NCI-H146 treated with DMSO at 0.1 percent for 48 hours (cell line): ENCODE measurements at regions not wholly inside any gene's neighbourhood (a gene's known extent, or its start where the extent isn't known, plus 50 kb on each side); places are given as distances from the start of the nearest gene placed in this dataset.

ENCODE experiments used
- DNase-seq: peaks from one replicate; lab custom pipeline; 2025; ENCODE audit not compliant: unreplicated experiment; lab: John Stamatoyannopoulos, UW

DNA sequence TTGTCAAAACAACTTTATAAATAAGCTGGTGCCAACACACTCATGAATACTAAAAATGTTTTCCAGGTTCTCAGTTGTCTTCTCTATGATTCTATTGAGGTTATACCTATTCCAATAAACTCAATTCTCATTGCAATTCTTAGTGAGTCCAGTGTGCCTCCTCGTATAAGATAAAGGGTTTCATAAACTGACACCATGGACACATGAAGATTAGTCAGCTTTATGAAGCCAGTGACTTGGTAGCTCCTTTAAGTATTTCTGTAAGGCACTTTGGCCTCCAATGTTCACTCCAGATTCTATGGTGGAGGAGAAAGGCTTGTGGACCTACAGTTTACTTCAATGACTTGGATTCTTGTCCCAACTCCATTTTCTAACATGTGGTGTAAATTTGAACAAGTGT lies 521.3 kb upstream of the JARID2 start:
- DNase-seq, result no peak

DNA sequence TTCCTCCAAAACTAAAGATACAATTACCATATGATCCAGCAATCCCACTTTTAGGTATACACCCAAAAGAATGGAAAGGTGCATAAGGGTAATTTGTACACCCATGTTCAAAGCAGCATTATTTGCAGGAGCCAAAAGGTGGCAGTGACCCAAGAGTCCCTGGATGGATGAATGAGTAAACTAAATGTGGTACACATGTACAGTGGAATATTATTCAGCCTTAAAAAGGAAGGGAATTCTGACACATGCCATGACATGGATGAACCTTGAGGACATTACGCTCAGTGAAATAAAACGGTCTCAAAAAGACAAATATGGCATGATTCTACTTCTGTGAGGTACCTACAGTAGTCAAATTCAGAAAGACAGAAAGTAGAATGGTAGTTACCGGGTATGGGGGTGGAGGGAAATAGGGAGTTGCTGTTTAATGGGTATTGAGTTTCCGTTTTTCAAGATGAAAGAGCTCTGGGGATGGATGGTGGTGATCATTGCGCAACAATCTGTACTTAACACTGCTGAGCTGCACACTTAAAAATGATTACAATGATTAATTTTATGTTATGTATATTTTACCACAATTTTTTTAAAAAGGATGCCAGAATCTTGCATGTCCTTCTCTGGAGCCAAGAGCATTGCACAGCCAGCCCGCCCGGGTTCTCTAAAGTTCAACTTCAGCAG lies 518.9 kb upstream of the JARID2 start:
- no peak for DNase-seq

DNA sequence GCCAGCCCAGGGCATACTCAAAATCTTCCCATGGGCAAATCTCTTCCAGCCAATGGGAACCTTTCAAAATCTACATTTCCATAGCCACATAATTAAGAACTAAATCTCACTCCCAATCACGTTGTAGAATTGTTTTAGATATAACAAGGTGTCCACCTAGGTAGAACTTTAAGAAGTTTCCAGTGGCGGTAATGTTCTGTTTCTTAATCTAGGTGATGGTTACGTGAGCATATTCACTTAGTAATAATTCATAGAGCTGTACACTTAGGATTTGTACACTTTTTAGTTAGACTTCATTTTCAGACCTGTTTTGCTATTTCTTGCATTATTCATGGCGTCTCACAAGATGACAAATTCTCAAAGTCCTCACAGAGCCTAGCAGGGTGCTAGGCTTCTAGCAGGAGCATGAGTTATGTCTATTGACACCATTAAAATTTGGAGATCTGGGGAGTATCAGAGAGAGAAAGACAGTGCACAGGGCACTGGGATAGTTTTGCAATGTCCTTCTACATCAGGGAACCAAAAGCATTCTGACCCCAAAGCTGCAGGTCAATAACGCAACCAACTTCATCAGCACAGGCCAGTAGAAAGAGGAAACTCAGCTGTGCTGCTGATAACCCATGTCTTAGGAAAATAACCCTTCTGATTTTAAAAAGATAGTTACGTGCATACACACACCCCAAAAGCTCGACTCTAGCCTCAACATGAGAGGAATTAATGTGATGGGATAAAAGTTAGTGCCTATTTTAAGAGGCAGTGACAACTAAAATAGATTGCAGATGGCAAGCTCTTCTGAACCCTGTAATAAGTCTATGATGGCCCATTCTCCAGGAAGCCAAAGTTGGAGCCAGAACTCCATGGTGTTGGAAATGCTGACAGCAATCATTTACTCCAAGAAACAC lies 518.1 kb upstream of the JARID2 start:
- DNase-seq, result no peak

DNA sequence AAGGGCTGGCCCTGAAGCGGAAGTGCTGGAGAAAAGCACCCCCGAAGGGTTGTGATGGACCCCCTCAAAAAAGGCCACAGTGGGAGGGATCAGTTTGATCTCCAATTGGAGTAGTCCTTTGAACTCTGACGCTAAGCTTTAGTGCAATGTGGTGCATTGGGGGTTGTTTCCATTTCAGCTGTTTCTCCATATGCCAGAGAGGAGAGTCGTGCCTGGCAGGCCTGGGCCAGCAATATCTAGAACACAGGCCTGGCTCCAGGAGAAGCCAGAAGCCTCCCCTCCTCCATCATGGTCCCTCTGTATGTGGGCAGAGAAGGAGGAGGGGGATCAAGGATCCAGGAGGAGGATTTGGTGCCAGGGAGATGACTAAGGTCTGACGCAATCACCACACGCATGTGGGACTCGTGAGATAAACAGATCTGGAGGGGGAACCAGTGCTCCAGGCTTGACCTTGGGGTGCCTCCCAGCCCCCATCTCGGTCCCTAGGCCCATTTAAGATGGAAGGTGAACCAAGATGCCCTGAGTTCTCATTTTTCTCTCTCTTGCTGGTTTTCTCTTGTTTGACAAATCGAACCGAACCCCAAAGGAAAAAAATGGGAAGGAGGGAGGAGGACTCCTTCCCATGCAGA lies 517.4 kb upstream of the JARID2 start:
- no peak for DNase-seq

DNA sequence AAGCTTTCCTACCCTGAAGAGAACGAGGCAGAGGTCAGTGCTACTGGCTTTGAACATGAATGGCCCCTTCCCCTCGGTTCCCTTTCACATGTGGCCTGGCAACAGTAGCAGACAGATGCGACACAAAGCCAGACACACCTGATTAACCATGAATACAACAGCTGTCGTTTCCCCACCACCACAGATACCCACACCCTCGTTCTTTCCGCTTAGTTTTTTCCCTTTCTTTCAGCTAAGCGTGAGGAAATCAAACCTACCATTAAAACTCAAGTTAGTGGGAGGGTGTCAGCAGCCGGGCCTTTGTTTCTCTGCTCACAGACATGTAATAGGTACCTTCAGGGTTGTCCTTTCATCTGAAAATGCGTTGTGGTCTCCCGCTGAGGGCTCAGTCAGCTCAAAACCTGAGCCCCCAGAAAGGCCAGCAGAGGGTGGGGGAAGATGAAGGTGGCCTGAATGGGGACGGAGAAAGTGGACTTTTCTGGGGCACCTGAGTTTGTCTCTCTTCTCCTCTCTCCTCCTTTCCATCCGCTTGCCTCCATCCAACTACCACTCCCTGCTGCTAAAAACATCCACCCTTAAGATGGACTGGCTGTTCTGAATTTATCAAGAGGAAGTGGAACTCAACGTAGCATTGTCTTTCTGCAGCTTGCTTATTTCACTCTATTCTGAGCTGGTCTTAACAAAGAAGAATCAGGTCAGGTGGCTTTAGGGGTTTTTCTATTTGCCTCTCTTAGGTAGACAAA lies 516.6 kb upstream of the JARID2 start:
- peak; percentile 89 for DNase-seq

DNA sequence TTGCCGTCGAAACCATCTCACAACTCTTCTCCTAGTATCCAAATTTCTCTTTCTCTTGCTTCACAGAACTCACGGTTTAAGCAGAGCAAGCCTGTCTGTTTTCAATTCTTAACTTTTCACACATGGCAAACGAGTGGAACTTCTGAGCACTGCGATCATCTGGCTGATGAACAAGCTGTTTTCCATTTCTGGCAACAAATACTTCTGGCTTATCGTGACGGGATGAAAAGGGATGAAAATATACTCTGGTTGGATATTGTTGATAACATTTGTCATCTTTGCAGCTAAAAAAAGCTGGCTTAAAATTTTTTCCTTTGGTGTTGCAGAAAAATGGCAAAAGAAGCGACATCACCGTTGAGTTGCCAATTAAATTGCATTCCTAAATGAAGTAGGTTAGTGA lies 515.2 kb upstream of the JARID2 start:
- no peak for DNase-seq

DNA sequence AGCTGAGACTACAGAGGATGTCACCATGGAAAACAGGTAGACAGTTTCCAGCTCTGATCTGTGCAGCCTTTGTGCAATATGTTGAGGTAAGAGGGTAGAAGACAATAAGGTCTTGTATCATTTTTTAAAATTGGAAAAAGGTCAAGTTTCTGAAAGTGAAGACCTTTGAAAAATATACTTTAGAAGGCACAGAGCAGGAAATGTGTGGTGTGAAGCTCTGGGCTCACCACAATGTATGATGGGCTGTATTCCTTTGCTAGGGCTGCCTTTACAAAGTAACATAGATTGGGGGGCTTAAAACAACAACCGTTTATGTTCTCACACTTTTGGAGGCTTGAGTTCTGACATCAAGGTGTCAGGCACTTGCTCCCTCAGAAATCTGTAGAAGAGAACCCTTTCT lies 514.3 kb upstream of the JARID2 start:
- DNase-seq, result no peak

DNA sequence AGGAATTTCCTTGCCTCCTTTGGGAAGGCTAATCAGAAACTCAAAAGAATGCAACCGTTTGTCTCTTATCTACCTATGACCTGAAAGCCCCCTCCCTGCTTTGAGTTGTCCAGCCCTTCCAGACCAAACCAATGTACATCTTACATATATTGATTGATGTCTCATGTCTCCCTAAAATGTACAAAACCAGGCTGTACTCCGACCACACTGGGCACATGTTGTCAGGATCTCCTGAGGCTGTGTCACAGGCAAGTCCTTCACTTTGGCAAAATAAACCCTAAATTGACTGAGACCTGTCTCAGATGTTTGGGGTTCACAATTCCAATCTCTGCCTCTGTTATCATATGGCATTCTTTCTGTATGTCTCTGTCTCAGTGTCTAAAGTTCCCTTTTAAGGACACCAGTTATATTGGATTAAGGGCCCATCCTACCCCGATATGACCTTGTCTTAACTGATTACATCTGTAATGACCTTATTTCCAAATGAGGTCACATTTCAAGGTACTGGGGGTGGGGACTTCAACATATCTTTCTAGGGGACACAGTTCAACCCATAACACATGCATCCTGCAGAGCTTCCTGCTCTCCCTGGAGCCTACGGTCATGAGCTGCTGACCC lies 513.5 kb upstream of the JARID2 start:
- no peak for DNase-seq

DNA sequence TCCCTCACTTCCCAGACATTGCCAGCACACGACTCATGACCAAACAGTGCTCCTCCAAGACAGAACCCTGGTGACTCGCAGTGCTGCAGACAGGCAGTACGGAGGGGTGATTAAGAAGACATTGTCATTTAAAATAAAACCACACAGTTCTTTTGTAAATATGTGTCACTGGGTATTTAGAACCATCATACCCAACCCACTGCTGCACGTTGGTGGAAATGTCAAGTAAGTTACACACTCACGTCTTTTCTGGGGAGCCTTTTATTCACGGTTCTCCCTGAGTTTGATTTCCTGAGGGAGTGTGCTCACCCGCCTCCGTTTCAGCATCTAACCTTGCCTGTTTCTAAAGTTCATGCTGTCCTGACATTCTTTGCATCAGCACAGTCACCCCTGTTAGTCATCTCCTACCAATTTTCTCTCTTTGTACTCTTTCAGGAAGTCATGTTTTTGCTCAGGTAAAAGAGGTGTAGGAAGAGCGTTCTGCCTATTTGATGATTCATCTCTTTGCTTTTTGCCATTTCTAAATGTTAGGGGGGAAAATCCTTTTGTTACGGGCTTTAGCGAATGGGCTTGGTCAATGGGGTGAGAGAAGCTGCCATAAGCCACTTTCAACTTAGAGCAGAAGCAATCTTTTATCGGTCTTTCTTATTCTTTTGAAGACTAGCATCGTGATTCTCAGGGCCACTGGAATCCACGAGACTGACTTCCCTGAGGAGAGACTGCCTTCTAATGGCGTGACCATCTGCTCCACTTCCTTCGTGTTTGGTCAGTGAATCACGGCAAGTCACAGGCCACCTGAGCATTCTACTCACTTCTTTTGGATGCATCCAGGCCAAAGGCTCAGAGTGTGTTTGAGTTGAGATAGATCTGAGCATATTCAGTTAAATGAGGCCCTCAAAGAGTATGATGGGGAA lies 512.8 kb upstream of the JARID2 start:
- no peak for DNase-seq

DNA sequence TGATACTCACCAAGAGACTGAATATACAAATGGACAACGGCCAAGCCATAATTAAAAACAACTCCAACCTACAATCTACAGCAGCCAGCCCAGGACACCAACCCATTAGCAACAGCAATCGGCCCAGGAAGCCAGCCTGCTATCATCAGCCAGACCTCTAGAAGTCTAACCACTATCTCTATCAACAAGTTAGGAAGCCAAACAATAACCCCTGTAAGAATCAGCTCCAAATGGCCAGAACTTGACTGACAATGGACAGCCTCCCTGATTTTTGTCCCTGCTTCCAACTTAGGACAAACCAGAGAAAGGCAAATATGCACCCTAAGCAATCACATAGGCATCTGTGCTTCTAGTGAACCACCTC lies 511.8 kb upstream of the JARID2 start:
- no peak for DNase-seq

DNA sequence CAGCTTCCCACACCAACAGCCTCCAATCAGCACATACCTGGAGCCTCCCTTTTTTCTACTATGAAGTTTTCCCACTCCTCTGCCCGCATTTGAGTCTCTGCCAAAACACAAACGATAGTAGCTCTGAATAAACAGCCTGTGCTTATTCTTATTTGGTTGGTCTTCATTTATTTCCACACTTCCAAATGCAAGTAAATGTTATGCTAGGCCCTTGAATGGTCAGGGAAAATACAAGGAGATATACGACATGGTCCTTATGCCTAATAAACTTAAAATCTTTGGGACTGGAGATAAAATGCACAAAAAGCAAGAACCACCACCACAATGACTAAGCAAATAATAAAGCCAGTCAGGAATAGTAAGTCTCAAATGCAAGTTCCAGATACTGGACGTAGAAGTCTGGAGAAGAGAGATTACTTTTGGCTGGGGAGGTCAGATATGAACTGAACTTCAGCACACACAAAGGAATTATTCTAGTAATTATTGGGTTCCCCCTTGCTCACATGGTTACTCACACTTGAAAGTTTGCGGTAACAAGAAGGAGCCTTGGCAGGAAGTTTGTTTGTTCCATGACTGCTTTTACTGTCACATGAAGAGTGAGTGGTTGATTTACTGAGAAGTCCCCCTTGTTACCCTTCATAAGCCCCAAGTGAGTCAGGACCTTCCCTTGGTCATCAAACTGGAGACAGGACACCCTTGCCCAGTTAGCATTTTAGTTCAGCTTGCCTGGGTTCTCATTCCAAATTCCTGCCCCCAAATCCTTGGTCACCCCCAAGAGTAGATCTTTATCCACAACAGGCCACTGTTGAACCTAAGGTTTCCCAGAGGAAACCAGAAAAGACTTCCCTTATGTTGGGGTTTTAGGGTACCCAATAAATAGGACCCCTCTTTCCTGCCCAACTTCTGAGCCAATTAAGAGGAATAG lies 511.2 kb upstream of the JARID2 start:
- no peak for DNase-seq

DNA sequence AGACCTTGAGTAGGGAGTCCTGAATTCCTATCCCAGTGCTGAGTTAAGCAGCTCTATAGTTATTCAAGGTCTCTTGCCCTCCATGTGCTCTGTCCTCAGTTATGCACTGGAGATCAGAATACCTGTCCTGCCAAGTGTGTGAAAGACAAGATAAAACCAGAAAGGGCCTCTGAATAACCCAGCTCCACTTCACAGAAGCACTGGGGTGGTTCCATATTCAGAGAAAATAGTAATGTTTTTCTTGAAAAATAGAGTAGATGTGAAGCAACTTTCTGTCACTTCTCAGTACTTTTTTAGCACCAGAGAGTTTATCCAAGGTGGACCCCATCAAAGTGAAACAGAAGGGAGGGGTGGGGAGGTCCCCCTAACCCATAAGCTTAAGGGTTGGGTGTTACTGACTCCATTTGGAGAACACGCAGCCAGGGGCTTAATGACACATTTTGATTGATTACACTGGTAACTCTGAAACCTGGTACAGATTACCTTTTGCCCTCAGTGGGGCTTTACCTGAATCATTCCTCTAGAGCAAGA lies 509.8 kb upstream of the JARID2 start:
- no peak for DNase-seq

DNA sequence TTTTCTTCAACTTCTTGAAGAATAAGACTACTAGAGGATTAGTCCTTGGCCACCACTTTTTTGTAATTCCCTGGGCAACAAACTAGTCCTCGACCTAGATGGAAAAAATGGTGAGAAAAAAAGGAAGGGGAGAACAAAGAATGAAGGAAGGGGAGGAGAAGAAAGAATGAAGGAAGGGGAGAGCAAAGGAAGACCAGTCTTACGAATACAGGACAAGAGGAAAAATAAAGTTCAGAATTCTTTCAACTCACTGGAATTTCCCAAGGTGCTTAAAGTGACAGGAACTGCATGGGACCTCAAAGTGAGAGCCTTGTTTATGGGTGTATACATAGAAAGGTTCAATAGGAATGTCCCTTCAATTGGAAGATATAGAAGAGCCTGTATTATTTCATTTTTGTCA lies 509.3 kb upstream of the JARID2 start:
- no peak for DNase-seq

DNA sequence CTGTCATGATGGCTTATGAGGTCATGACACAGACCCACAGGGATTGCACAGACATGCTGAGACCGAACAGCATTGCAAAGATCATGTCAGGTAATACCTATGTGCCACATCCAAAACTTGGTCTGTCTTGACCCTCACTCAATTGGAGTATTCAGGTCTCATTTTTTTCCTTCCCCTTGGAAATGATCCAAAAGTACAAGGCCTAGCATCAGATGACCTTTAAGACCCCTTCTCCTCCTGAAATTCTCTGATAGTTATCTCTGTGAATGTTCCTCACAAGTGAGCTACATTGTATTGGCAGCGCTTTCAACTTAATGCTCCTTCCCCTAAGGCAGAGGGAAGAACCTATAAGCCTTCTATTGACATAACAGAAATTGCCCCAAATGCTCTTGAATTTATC lies 507.4 kb upstream of the JARID2 start:
- no peak for DNase-seq

DNA sequence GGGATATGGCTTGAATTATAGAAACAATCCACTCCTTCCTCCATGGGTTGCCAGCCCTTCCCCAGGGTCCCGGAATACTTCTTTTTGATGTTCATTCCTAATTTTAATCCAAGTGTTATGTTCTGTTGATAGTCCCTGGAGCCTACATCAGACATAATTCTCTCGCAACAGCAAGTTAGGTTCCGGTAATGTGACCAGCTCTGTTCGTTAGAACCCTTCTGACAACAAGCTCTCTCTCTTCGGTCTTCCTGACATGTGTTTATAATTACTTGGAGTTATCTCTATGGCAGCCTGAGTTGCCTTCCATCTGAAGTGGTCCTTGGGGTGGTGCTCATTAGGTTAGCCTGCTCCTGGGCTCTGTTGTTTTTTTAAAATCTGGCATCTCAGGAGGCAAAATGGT lies 506.9 kb upstream of the JARID2 start:
- no peak for DNase-seq

DNA sequence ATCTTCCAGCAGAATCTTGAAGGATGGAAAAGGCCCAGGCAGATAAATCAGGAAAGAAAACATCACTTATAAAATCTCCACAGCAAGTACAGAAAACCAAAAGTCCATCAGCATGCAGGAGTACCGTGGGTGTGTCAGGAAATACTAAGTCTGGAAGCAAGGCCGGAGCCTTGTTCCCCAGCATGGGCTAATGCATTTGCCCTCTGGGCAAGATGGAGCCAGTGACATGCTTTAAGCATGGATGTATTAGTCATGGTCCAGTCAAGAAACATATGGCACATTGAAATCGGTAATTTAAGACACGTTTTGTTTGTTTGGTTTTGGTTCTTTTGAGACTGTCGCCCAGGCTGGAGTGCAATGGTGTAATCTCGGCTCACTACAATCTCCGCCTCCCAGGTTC lies 506.0 kb upstream of the JARID2 start:
- no peak for DNase-seq

DNA sequence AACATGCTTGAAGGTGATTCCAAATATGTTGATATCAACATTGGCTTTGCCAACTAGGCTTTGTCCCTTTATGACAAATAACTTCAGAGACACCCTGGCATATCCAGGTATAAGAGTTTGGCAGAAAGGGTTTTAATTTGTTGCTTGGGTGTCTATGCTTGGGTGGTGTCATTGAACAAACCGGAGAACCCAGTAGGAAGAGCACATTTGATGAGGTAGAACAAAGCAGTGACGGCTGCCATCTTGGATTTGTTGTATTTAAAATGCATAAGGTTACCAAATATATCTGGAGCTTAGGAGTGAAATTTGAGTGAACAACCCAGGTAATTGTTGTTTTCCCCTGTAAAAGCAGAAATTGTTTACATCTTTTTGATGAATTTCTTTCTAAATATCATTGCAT lies 503.7 kb upstream of the JARID2 start:
- DNase-seq, result no peak

DNA sequence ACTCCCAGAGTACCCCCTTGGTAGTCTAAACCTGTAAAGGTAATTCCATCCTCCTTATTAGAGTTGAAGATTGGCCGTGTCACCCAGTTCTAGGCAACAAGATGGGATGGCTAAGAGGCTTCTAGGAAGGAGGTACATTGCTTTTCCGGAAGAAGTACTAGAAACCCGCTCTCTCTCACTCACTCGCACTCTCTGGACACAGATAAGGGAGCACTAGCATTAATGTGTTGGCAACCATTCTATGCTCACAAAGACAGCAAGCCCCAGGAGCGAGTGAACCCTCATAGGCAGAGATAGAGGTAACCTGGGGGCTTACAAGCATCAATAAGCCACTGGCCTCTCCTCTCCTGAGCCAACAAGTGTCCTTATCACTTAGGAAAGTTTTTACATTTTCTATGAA lies 503.2 kb upstream of the JARID2 start:
- DNase-seq, result no peak

DNA sequence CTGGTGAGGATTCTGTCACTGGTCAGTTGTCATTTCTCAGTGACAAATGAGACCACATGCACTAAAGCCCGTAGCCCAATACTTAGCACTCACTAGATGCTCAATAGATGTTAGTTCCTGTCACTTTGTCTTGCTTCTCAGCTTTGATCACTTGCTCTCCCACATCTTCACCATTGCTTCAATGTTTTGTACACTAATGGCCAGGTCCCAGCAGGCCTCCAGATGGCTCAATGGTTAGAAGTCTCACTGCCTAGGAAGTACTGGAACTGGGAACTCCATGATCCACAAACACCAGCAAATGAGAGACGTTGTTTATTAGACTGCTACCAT lies 502.8 kb upstream of the JARID2 start:
- DNase-seq, result no peak
